G401.6 (cell line): ENCODE measurements at regions not wholly inside any gene's neighbourhood (a gene's known extent, or its start where the extent isn't known, plus 50 kb on each side); places are given as distances from the start of the nearest gene placed in this dataset.
A peak's percentile ranks its signal among the peaks of the same experiment; 100 is the strongest.

ENCODE experiments used
- FAIRE-seq: peaks from 2 replicates; lab custom pipeline; 2012; peaks lifted over from hg19 to GRCh38; lab: Jason Lieb, UNC

GRCh38 chr2:224325941-224326340 is 76.0 kb downstream of the FAM124B start:
- FAIRE-seq, result no peak

DNA sequence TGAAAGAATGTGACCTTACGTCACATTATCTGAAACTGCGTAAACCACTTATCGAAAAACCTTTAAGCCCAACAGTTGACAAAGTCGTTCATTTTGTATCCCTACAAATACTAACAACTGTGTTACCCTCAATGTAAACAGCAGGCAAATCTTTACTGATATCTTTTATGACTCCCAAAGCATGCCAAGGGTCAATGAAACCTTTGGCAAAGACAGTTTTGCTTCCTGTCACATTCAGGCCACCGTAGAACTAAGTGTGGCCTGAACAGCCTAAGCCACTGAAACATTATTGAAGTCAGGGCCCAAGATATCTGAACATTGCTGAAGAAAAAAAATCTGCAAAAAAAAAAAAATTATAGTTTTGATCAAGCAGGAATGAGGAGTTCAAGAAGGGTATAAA is 77.3 kb downstream of the FAM124B start:
- no peak for FAIRE-seq

- FAIRE-seq, result no peak
These were observed 81.2 kb downstream of the FAM124B start for GRCh38 chr2:224320660-224321059.

DNA sequence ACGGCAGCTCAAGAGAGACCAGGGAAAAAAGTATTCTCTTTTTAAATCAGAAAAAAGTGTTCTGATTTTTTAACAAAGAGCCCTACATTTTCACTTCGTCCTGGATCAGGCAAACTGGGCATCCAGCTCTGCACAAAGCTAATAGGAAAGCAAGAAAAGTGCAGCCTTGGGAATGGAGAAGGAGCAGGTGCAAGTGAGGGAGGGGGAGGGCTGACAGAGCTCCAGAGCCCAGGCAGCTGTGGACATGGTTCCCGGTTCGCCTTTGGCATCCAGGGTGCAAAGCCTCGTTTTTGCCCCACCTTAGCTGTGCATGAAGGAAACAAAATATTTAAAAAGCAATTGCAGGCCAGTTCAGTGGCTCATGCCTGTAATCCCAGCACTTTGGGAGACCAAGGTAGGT is 82.2 kb downstream of the FAM124B start:
- FAIRE-seq, result no peak

- no peak for FAIRE-seq
These were observed 89.2 kb downstream of the FAM124B start for GRCh38 chr2:224312741-224313140.

GRCh38 chr2:224310943-224311625 is 90.8 kb downstream of the FAM124B start:
- no peak for FAIRE-seq

GRCh38 chr2:224309176-224309575 is 92.7 kb downstream of the FAM124B start:
- no peak for FAIRE-seq

GRCh38 chr2:224308272-224308911 is 93.5 kb downstream of the FAM124B start:
- FAIRE-seq, result no peak

DNA sequence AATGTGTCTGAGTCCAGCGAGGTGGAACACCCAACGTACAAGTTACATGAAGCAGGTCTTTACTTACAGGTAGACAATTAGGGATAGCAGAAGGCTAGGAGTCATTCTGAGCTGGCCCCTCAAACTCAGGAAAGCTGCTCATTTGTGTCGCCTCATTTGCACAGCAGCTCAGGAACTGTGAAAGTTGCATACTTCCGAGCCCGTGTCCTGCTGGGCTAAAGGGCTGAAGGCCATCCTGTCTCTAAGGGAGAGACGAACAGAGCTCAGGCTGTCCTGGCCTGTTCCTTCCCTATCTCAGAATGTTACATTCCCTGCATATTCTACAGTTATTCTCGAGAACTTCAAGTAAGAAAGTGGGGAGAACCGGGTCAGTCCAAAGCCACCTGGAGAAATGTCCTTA is 99.0 kb downstream of the FAM124B start:
- no peak for FAIRE-seq

DNA sequence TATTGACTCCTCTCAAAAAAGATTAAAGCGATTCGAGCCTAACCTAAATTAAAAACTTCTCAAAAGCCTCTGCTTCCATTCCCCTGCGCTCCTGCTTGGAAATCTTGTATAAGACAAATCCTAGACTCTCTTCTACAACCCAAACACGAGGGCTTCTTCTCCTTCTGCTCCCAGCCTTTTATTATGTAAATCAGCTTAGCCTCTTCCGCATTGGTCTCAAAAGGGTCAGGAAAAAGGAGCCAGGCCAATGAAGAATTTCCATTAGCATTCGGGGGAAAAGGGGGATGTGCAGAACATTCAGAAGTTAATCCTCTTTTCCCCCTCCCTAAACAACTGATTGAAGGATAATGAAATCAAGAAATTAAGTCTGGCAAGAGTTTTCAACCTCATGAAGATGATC is 107.9 kb downstream of the FAM124B start:
- FAIRE-seq, result no peak

GRCh38 chr2:224287531-224287930 is 114.4 kb downstream of the FAM124B start:
- no peak for FAIRE-seq

GRCh38 chr2:224286923-224287322 is 115.0 kb downstream of the FAM124B start:
- no peak for FAIRE-seq

DNA sequence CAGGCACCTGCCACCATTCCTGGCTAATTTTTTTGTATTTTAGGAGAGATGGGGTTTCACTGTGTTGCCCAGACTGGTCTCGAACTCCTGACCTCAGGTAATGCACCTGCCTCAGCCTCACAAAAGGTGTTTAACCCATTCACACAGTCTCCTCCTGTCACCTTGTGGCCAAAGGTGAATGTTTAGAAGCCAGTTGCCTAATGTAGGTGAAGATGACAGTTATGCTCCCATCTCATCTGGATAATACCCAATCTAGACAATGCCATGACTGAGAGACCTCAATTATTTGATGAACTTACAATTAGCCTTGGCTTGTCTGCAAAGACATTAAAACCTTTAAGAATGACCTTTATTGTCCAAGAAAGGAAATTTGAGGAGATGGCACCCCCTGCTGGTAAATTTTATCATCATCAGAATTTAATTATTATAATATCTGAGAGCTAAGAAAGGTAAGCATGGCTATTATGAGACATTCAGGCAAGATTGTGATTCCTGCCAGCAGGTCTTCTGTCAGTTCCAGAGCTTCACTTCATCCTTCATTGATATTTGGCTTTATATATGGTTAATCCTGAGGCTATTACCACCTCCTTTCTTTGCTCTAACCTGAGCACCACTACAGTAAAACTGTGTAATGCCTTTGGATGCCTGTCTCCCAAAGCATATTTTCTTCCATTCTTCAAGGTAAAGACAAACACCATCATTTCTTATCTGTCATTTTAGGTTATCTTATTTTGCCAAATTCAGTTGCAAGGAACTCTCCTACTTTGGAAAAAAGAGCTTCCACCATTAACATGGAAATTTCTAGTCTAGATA is 117.6 kb downstream of the FAM124B start:
- peak; percentile 41 for FAIRE-seq

DNA sequence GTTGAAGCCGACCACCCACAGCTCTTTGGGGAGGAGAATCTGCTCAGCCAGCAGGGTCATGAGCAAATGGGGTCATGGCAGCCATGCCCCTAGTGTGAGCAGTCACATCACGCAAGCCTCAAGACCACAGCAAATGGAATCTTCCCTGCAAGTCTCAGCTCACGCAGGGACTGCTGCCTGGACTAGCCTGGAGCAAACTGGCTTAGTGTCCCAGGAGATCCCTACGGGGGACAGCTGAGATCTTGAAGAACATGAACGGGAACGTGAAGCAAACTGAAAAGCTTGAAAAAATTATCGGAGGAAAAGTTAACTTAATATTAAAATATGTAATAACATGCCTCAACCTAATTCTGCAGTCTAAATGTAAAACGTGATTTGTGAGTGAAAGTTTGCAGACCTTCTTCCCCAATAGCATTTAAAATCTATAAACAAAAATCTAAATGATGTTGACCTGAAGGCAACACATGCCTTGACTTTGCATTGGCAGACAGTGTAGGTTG is 118.4 kb downstream of the FAM124B start:
- no peak for FAIRE-seq

DNA sequence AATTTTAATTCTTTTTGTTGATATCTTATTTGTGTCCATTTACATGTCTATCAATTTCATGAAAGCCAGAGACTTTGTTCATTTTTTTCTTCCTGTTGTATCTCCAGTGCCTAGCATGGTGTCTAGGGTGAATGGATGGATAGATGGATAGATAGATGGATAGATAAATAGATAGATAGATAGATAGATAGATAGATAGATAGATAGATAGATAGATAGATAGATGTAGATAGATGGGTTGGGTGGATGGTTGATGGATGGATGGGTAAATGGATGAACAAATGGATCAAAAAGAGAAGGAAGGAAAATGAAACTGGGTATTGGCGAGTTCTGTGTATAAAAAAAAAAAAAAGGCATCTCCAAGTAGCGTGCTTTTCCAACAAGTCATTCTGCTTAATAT is 120.5 kb downstream of the FAM124B start:
- FAIRE-seq, result no peak

GRCh38 chr2:224278531-224278930 is 123.4 kb downstream of the FAM124B start:
- FAIRE-seq, result no peak

DNA sequence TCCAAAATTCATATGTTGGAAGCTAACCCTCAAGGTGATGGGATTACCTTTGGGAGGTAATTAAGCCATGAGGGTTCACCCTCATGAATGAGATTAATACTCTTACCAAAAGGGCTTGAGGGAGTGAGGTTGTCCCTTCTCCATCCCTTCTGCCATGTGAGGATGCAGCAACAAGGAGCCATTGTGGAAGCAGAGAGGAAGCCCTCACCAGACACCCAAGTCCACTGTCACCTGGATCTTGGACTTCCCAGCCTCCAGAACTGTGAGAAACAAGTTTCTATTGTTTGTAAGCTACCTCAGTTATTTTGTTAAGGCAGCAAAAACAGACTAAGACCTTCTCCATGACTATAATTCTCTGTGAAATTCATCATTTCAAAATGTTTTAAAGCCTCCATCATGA is 125.7 kb downstream of the FAM124B start:
- FAIRE-seq, result no peak

DNA sequence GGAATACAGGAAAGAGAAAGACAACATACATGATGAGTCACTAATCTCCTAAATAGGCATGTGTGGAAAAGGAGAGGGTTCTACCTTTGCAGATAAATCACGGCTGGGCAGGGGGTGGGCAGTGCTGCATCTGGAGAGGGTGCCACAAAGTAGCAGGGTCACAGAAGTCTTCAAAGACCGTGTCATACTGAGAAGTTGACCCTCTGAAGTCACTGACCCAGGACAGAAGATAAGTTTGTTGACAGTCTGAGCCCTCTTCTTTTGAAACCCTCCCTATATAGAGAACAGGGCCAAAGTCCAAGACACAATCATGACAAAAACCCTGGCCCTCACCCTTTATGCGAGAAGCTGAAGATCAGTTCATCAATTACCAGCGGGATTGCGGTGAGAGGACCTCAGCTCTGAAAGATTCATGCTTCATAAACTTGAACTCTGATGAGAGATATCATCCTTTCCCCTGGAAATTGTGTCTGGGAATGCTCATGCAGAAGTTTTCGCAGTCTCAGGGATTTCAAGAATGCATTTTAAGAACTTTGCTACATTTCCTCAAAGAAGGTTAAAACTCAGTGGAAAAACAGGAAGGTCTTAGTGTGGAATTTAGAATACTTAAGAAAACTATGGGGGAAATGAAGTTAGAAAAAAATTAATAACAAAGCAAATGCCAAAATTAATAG is 129.5 kb downstream of the FAM124B start:
- FAIRE-seq, result no peak

GRCh38 chr2:224271617-224272236 is 130.2 kb downstream of the FAM124B start:
- no peak for FAIRE-seq

DNA sequence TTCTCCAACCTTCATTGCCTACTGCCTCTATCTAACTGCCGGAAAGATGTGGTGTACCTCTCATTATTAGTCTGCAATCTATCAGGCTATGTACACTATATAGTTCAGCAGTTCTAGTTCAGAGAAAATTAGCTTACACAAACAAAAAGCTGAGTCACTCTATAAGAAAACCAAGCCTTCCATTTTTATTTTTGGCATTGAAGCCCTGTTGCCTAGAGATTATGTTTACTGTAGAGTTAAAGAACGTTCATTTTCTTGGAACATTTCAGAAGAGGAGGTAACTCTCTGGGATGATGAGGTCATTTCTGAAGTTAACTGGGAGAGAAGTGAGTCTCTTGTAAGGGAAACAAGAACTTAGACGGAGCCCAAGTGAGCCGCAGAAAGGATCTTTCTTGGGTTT is 133.5 kb downstream of the FAM124B start:
- no peak for FAIRE-seq

DNA sequence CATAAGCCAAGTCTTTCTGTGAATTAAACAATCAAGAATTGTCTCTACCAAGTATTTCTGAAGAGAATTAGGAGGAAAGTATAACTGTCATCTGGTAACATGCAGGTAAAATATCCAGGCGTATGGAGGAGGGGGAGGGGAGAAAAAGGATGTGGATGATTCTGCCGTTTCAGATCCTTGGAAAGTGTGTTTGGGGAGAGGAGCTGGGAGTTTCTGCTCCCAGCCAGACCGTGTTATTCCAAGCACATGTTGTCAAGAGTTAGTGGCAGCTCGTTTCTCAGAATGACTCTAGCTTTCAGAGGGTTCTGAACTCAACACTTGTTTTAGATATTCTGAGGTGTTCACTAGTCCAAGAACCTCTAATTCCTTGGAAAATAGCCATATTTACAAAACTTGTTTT is 137.6 kb downstream of the FAM124B start:
- no peak for FAIRE-seq

- no peak for FAIRE-seq
These were observed 138.3 kb downstream of the FAM124B start for GRCh38 chr2:224263571-224264043.
